ENCODE measurements at regions not wholly inside any gene's neighbourhood (a gene's known extent, or its start where the extent isn't known, plus 50 kb on each side); places are given as distances from the start of the nearest gene placed in this dataset.

- Histone ChIP-seq H3K27ac (no peak overlapping the region), H3K27me3 (no peaks in the 10 kb centered on the region), H3K9me3 (no peaks in the 10 kb centered on the region), H3K36me3 (no peaks in the 10 kb centered on the region), H3K4me3 (no peak overlapping the region), H3K4me1 (no peaks in the 10 kb centered on the region)
- 5% methylated on average over 2 of the region's 2 CpGs for WGBS (ENCODE audit: insufficient coverage, low coverage, low lambda C conversion rate, missing lambda C conversion rate)
- intact Hi-C loops (cut with DNase I): no loop called here
- ATAC-seq (no peak), DNase-seq (no peak)
- TF ChIP-seq CTCF (IDR thresholded peaks at IDR 0.05): no peak
- no peak for TF ChIP-seq POLR2A (IDR thresholded peaks at IDR 0.05)
Observed at GRCh38 chr7:136074843-136075242, 97.7 kb upstream of the MTPN start.

- DNase-seq (no peak), ATAC-seq (no peak)
Observed at GRCh38 chr7:136072447-136072846, 95.3 kb upstream of the MTPN start.

GRCh38 chr7:136070736-136071505 lies 93.8 kb upstream of the MTPN start:
- Histone ChIP-seq H3K27me3 (no peaks in the 10 kb centered on the region), H3K4me1 (no peaks in the 10 kb centered on the region), H3K27ac (no peak overlapping the region), H3K9me3 (no peaks in the 10 kb centered on the region), H3K4me3 (no peak overlapping the region), H3K36me3 (no peaks in the 10 kb centered on the region)
- intact Hi-C loops (cut with DNase I): no loop called here
- 33% methylated on average over 6 of the region's 6 CpGs for WGBS (ENCODE audit: insufficient coverage, low coverage, low lambda C conversion rate, missing lambda C conversion rate)
- DNase-seq (no peak), ATAC-seq (no peak)
- no peak for TF ChIP-seq CTCF (IDR thresholded peaks at IDR 0.05)
- TF ChIP-seq POLR2A (IDR thresholded peaks at IDR 0.05): no peak

More at GRCh38 chr7:136072447-136072846, 95.3 kb upstream of the MTPN start:
- no peaks in the 10 kb centered on the region for H3K36me3 ChIP-seq
- H3K27me3 ChIP-seq: no peaks in the 10 kb centered on the region
- no peak overlapping the region for H3K4me3 ChIP-seq
- TF ChIP-seq POLR2A (IDR thresholded peaks at IDR 0.05) (no peak), CTCF (IDR thresholded peaks at IDR 0.05) (no peak)
- H3K4me1 ChIP-seq: no peaks in the 10 kb centered on the region
- intact Hi-C loops (cut with DNase I): no loop called here
- WGBS (ENCODE audit: insufficient coverage, low coverage, low lambda C conversion rate, missing lambda C conversion rate): 48% methylated on average over 4 of the region's 4 CpGs
- no peaks in the 10 kb centered on the region for H3K9me3 ChIP-seq
- no peak overlapping the region for H3K27ac ChIP-seq

GRCh38 chr7:136069840-136070529 lies 92.8 kb upstream of the MTPN start:
- no peak for ATAC-seq
- intact Hi-C loops (cut with DNase I): no loop called here
- H3K27me3 ChIP-seq: no peaks in the 10 kb centered on the region
- no peak overlapping the region for H3K4me3 ChIP-seq
- TF ChIP-seq POLR2A (IDR thresholded peaks at IDR 0.05) (no peak), CTCF (IDR thresholded peaks at IDR 0.05) (no peak)
- WGBS (ENCODE audit: insufficient coverage, low coverage, low lambda C conversion rate, missing lambda C conversion rate): 33% methylated on average over 1 of the region's 1 CpG
- H3K4me1 ChIP-seq: no peaks in the 10 kb centered on the region
- no peaks in the 10 kb centered on the region for H3K9me3 ChIP-seq
- DNase-seq: no peak
- no peak overlapping the region for H3K27ac ChIP-seq
- no peaks in the 10 kb centered on the region for H3K36me3 ChIP-seq
